ENCODE measurements at regions not wholly inside any gene's neighbourhood (a gene's known extent, or its start where the extent isn't known, plus 50 kb on each side); places are given as distances from the start of the nearest gene placed in this dataset.

GRCh38 chr2:43077876-43078275 lies 148.5 kb downstream of the ZFP36L2 start:
- Histone ChIP-seq H3K27ac (ENCODE audit: low read length) (no peak overlapping the region), H3K4me1 (ENCODE audit: low read length) (no peaks in the 10 kb centered on the region), H3K4me3 (ENCODE audit: low read length) (no peak overlapping the region), H3K9me3 (ENCODE audit: insufficient read depth, low read length) (no peaks in the 10 kb centered on the region), H4K20me1 (ENCODE audit: insufficient read depth, low read length) (no peaks in the 10 kb centered on the region), H3K4me2 (ENCODE audit: low read length) (no peak overlapping the region), H3K27me3 (ENCODE audit: low read depth, low read length) (no peaks in the 10 kb centered on the region), H3K79me2 (ENCODE audit: low read length) (no peaks in the 10 kb centered on the region), H2AFZ (ENCODE audit: low read depth, low read length) (no peak overlapping the region), H3K9ac (ENCODE audit: low read length) (no peak overlapping the region), H3K36me3 (replicated peaks; ENCODE audit: low read depth, low read length) (no peaks in the 10 kb centered on the region)
- TF ChIP-seq EZH2phosphoT487 (IDR thresholded peaks at IDR 0.05; ENCODE audit: low read depth) (no peak), CTCF (IDR thresholded peaks at IDR 0.05; ENCODE audit: low read depth, low read length) (no peak)

GRCh38 chr2:43076676-43077075 lies 149.7 kb downstream of the ZFP36L2 start:
- Histone ChIP-seq H4K20me1 (ENCODE audit: insufficient read depth, low read length) (no peaks in the 10 kb centered on the region), H3K4me2 (ENCODE audit: low read length) (no peak overlapping the region), H3K79me2 (ENCODE audit: low read length) (no peaks in the 10 kb centered on the region), H3K9ac (ENCODE audit: low read length) (no peak overlapping the region), H3K27me3 (ENCODE audit: low read depth, low read length) (no peaks in the 10 kb centered on the region), H3K4me3 (ENCODE audit: low read length) (no peak overlapping the region), H3K9me3 (ENCODE audit: insufficient read depth, low read length) (no peaks in the 10 kb centered on the region), H3K36me3 (replicated peaks; ENCODE audit: low read depth, low read length) (no peaks in the 10 kb centered on the region), H3K27ac (ENCODE audit: low read length) (no peak overlapping the region), H3K4me1 (ENCODE audit: low read length) (no peaks in the 10 kb centered on the region), H2AFZ (ENCODE audit: low read depth, low read length) (no peak overlapping the region)
- TF ChIP-seq CTCF (IDR thresholded peaks at IDR 0.05; ENCODE audit: low read depth, low read length) (no peak), EZH2phosphoT487 (IDR thresholded peaks at IDR 0.05; ENCODE audit: low read depth) (no peak)

- no peak overlapping the region for H2AFZ ChIP-seq (ENCODE audit: low read depth, low read length)
- H3K4me3 ChIP-seq (ENCODE audit: low read length), result no peak overlapping the region
- no peaks in the 10 kb centered on the region for H3K9me3 ChIP-seq (ENCODE audit: insufficient read depth, low read length)
- H3K36me3 ChIP-seq (replicated peaks; ENCODE audit: low read depth, low read length), result no peaks in the 10 kb centered on the region
- H3K4me2 ChIP-seq (ENCODE audit: low read length), result no peak overlapping the region
- no peak overlapping the region for H3K9ac ChIP-seq (ENCODE audit: low read length)
- no peaks in the 10 kb centered on the region for H3K4me1 ChIP-seq (ENCODE audit: low read length)
- no peak overlapping the region for H3K27ac ChIP-seq (ENCODE audit: low read length)
- TF ChIP-seq CTCF (IDR thresholded peaks at IDR 0.05; ENCODE audit: low read depth, low read length), result no peak
- H3K79me2 ChIP-seq (ENCODE audit: low read length), result no peaks in the 10 kb centered on the region
- H3K27me3 ChIP-seq (ENCODE audit: low read depth, low read length), result no peaks in the 10 kb centered on the region
- H4K20me1 ChIP-seq (ENCODE audit: insufficient read depth, low read length), result no peaks in the 10 kb centered on the region
Measured at GRCh38 chr2:43075811-43076585, 150.4 kb downstream of the ZFP36L2 start.

GRCh38 chr2:43075054-43075593 lies 151.3 kb downstream of the ZFP36L2 start:
- Histone ChIP-seq H3K27me3 (ENCODE audit: low read depth, low read length) (no peaks in the 10 kb centered on the region), H3K9ac (ENCODE audit: low read length) (no peak overlapping the region), H3K4me2 (ENCODE audit: low read length) (no peak overlapping the region), H3K36me3 (replicated peaks; ENCODE audit: low read depth, low read length) (no peaks in the 10 kb centered on the region), H3K4me3 (ENCODE audit: low read length) (no peak overlapping the region), H4K20me1 (ENCODE audit: insufficient read depth, low read length) (no peaks in the 10 kb centered on the region), H3K4me1 (ENCODE audit: low read length) (no peaks in the 10 kb centered on the region), H3K27ac (ENCODE audit: low read length) (no peak overlapping the region), H2AFZ (ENCODE audit: low read depth, low read length) (no peak overlapping the region), H3K79me2 (ENCODE audit: low read length) (no peaks in the 10 kb centered on the region), H3K9me3 (ENCODE audit: insufficient read depth, low read length) (no peaks in the 10 kb centered on the region)
- TF ChIP-seq EZH2phosphoT487 (IDR thresholded peaks at IDR 0.05; ENCODE audit: low read depth), result no peak
- no peak for TF ChIP-seq CTCF (IDR thresholded peaks at IDR 0.05; ENCODE audit: low read depth, low read length)
